Parathyroid adenoma (tissue), 2 donors: ENCODE measurements at regions not wholly inside any gene's neighbourhood (a gene's known extent, or its start where the extent isn't known, plus 50 kb on each side); places are given as distances from the start of the nearest gene placed in this dataset.

Source experiments
- H2AFZ ChIP-seq: fragments of 300-600 bp; sonication (generic); one replicate; pipeline ENCODE4 v1.7.0; 2017; ENCODE audit warnings: antibody characterized with exemption, mild to moderate bottlenecking
- H3K27ac ChIP-seq: fragments of 300-600 bp; sonication (generic); one replicate; pipeline ENCODE4 v1.7.0; 2017
- H3K27me3 ChIP-seq: fragments of 300-600 bp; sonication (generic); one replicate; pipeline ENCODE4 v1.7.0; 2017; ENCODE audit warnings: low read length; ENCODE audit not compliant: control insufficient read depth, insufficient read depth
- H3K36me3 ChIP-seq: fragments of 300-600 bp; sonication (generic); one replicate; pipeline ENCODE4 v1.7.0; 2017; ENCODE audit warnings: low read length; ENCODE audit not compliant: control insufficient read depth, insufficient read depth
- H3K4me1 ChIP-seq: fragments of 300-600 bp; sonication (generic); one replicate; pipeline ENCODE4 v1.7.0; 2017; ENCODE audit warnings: control low read depth
- H3K4me2 ChIP-seq: fragments of 300-600 bp; sonication (generic); one replicate; pipeline ENCODE4 v1.7.0; 2017; ENCODE audit warnings: low read length
- H3K4me3 ChIP-seq: fragments of 300-600 bp; sonication (generic); one replicate; pipeline ENCODE4 v1.7.0; 2017; ENCODE audit warnings: low read depth, low read length
- H3K79me2 ChIP-seq: fragments of 300-600 bp; sonication (generic); one replicate; pipeline ENCODE4 v1.7.0; 2017; ENCODE audit warnings: control low read depth
- H3K9ac ChIP-seq: fragments of 300-600 bp; sonication (generic); one replicate; pipeline ENCODE4 v1.7.0; 2017; ENCODE audit warnings: mild to moderate bottlenecking
- H3K9me3 ChIP-seq: fragments of 300-600 bp; sonication (generic); one replicate; pipeline ENCODE4 v1.7.0; 2017; ENCODE audit warnings: low read length; ENCODE audit not compliant: control insufficient read depth
- TF ChIP-seq, protein P1 (sequence below): fragments of 300-600 bp; sonication (generic); IDR thresholded peaks from one replicate; pipeline ENCODE4 v1.7.0; 2017; ENCODE audit warnings: antibody characterized with exemption, mild to moderate bottlenecking
- donor health status: primary hyperparathyroidism.

DNA sequence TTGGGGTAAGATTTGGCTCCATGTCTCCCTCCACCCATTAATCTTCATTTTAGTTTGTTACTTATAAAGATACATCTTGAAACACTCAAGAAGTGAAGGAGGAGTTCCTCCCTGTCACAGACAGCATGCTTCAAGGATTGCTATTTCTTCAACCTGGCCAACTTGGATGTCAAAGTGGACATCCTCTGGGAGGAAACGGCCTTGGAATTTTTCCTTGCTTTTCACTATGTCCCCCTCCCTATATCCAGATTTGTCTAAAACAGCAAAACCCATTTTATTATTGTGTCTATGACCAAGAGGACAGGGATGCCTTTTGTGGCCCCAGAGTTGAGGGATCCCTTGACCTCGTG lies 242.9 kb downstream of the LPIN1 start:
- Histone ChIP-seq H3K27me3 (no peaks in the 10 kb centered on the region), H3K36me3 (no peaks in the 10 kb centered on the region), H3K9ac (no peak overlapping the region), H3K4me2 (no peak overlapping the region), H3K79me2 (no peaks in the 10 kb centered on the region), H3K9me3 (no peaks in the 10 kb centered on the region), H2AFZ (no peak overlapping the region), H3K4me1 (no peaks in the 10 kb centered on the region), H3K4me3 (no peak overlapping the region), H3K27ac (no peak overlapping the region)
- TF ChIP-seq, protein P1, sequence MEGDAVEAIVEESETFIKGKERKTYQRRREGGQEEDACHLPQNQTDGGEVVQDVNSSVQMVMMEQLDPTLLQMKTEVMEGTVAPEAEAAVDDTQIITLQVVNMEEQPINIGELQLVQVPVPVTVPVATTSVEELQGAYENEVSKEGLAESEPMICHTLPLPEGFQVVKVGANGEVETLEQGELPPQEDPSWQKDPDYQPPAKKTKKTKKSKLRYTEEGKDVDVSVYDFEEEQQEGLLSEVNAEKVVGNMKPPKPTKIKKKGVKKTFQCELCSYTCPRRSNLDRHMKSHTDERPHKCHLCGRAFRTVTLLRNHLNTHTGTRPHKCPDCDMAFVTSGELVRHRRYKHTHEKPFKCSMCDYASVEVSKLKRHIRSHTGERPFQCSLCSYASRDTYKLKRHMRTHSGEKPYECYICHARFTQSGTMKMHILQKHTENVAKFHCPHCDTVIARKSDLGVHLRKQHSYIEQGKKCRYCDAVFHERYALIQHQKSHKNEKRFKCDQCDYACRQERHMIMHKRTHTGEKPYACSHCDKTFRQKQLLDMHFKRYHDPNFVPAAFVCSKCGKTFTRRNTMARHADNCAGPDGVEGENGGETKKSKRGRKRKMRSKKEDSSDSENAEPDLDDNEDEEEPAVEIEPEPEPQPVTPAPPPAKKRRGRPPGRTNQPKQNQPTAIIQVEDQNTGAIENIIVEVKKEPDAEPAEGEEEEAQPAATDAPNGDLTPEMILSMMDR = no peak

DNA sequence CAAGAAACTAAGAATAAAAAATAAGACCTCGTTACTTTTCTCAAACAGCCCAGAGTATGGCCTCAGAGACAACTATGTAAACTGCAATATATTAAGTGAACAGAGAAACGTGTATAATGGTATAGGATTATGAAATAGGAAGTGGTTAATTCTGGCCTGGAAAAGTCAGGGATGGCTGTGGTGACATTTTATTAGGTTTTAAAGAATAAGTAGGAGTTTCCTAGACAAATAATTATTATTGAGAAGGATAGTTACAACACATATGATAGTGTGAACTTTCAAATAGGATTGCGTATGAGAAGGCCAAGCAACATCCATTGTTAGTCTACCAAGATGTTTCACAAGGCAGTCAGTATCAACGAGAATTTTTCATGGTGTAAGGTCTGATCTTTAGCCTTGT lies 244.1 kb downstream of the LPIN1 start:
- H3K36me3 ChIP-seq = no peaks in the 10 kb centered on the region
- no peak overlapping the region for H3K4me2 ChIP-seq
- H3K4me1 ChIP-seq = no peaks in the 10 kb centered on the region
- no peak overlapping the region for H3K4me3 ChIP-seq
- no peak overlapping the region for H3K27ac ChIP-seq
- TF ChIP-seq, protein P1 = no peak
- no peak overlapping the region for H2AFZ ChIP-seq
- no peaks in the 10 kb centered on the region for H3K27me3 ChIP-seq
- H3K9me3 ChIP-seq = no peaks in the 10 kb centered on the region
- no peaks in the 10 kb centered on the region for H3K79me2 ChIP-seq
- H3K9ac ChIP-seq = no peak overlapping the region

DNA sequence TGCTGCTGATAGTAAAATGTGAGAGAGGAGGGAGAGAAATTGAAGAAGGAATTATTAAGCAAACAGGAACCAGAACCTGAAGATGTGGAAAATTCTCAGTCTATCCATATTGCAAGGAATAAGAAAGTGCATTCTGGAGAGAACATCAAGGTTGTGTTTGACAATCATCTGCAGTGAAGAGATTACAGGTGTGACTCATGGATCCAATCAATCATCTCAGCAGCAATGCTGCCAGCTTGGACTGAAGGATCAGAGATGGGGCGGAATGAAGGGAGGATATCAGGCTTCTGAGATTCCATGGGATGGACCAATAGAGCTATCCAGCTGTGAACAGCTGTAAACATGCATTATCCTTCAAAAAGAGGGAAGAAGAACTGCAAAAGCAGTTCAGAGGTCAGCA lies 247.3 kb downstream of the LPIN1 start:
- Histone ChIP-seq H3K4me1 (no peaks in the 10 kb centered on the region), H3K9ac (no peak overlapping the region), H3K9me3 (no peaks in the 10 kb centered on the region), H3K4me2 (no peak overlapping the region), H3K27me3 (no peaks in the 10 kb centered on the region), H3K27ac (no peak overlapping the region), H2AFZ (no peak overlapping the region), H3K4me3 (no peak overlapping the region), H3K79me2 (no peaks in the 10 kb centered on the region), H3K36me3 (no peaks in the 10 kb centered on the region)
- TF ChIP-seq, protein P1 = no peak

DNA sequence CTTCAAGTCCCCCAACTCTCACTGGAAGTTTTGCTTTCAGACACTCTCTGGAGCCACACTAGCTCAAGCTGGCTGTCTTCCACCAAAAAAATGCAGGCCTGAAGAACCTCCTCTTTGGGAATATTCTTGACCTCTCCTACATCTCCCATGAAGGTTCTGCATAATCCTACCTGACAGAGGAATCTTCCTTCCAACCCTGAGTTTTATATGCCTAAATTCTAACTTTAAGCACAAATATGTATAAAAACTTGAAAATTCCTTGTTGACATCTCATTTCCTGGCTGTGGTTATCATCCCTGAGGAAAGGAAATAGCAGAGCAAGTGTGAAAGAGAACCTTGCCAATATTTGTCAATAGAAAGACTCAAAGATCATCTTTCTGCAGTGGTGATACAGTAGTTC lies 249.0 kb downstream of the LPIN1 start:
- H3K9me3 ChIP-seq = no peaks in the 10 kb centered on the region
- TF ChIP-seq, protein P1 = no peak
- H3K27ac ChIP-seq = no peak overlapping the region
- H3K4me2 ChIP-seq = no peak overlapping the region
- no peaks in the 10 kb centered on the region for H3K27me3 ChIP-seq
- no peaks in the 10 kb centered on the region for H3K79me2 ChIP-seq
- no peak overlapping the region for H2AFZ ChIP-seq
- no peak overlapping the region for H3K4me3 ChIP-seq
- H3K36me3 ChIP-seq = no peaks in the 10 kb centered on the region
- H3K9ac ChIP-seq = no peak overlapping the region
- no peaks in the 10 kb centered on the region for H3K4me1 ChIP-seq

DNA sequence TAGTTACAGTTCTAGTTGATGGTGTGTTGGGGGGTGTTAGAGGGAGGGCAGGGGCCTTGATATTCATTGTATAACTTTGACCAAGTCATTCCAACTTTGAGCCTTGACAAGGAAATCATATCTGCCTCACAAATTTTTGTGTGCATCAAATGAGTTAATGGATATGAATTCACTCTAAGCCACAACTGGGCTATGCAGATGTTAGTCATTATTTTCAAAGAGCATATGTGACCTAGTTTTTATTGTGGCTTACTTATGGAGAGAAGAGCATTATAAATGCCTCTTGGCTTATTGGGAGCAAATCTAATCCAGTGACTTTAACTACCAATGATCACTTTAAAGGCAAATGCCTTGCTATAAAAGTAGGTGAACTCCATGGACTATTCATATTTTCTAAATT lies 250.2 kb downstream of the LPIN1 start:
- Histone ChIP-seq H3K4me1 (no peaks in the 10 kb centered on the region), H3K4me3 (no peak overlapping the region), H3K9me3 (no peaks in the 10 kb centered on the region), H3K9ac (no peak overlapping the region), H3K27me3 (no peaks in the 10 kb centered on the region), H3K4me2 (no peak overlapping the region), H3K79me2 (no peaks in the 10 kb centered on the region), H2AFZ (no peak overlapping the region), H3K36me3 (no peaks in the 10 kb centered on the region), H3K27ac (no peak overlapping the region)
- TF ChIP-seq, protein P1 = no peak
